GM23338 (cell line): ENCODE measurements at regions not wholly inside any gene's neighbourhood (a gene's known extent, or its start where the extent isn't known, plus 50 kb on each side); places are given as distances from the start of the nearest gene placed in this dataset.

ENCODE experiments used
- ATAC-seq: fragments of 200-7000 bp; cut with Tn5 transposase; 3 replicates; pipeline ENCODE4 v1.9.1; 2020
- DNase-seq: peaks from one replicate; pipeline ENCODE4 v3.0.0-alpha.2; 2015; ENCODE audit warnings: low spot score
- H2AFZ ChIP-seq: fragments of 200-600 bp; sonication (generic); 2 replicates; pipeline ENCODE4 v1.8.0; 2016; ENCODE audit warnings: antibody characterized with exemption, mild to moderate bottlenecking, moderate library complexity
- H3F3A ChIP-seq: fragments of 200-600 bp; sonication (generic); replicated peaks from 2 replicates; pipeline ENCODE4 v1.8.0; 2017; ENCODE audit warnings: antibody characterized with exemption, mixed run types, low read depth
- H3K27ac ChIP-seq: fragments of 200-600 bp; sonication (generic); 2 replicates; pipeline ENCODE4 v1.6.1; 2016; ENCODE audit warnings: low read depth
- H3K27me3 ChIP-seq: fragments of 200-600 bp; sonication (generic); 2 replicates; pipeline ENCODE4 v1.8.0; 2016; ENCODE audit warnings: mild to moderate bottlenecking, mixed run types, moderate library complexity; ENCODE audit not compliant: insufficient read depth
- H3K36me3 ChIP-seq: fragments of 200-600 bp; sonication (generic); 2 replicates; pipeline ENCODE4 v1.8.0; 2016; ENCODE audit warnings: mild to moderate bottlenecking; ENCODE audit not compliant: insufficient read depth
- H3K4me1 ChIP-seq: fragments of 200-600 bp; sonication (generic); 2 replicates; pipeline ENCODE4 v1.8.0; 2016; ENCODE audit warnings: mild to moderate bottlenecking, moderate library complexity; ENCODE audit not compliant: insufficient read depth
- H3K4me2 ChIP-seq: fragments of 200-600 bp; sonication (generic); 2 replicates; pipeline ENCODE4 v1.7.1; 2017; ENCODE audit warnings: mixed run types
- H3K4me3 ChIP-seq: fragments of 200-600 bp; sonication (generic); 2 replicates; pipeline ENCODE4 v1.6.1; 2016; ENCODE audit warnings: mixed run types
- H3K79me2 ChIP-seq: fragments of 200-600 bp; sonication (generic); replicated peaks from 2 replicates; pipeline ENCODE4 v1.8.0; 2017; ENCODE audit warnings: mild to moderate bottlenecking; ENCODE audit not compliant: insufficient read depth
- H3K9me2 ChIP-seq: fragments of 200-600 bp; sonication (generic); 2 replicates; pipeline ENCODE4 v1.8.0; 2017; ENCODE audit not compliant: insufficient read depth
- H4K20me1 ChIP-seq: fragments of 200-600 bp; sonication (generic); replicated peaks from 2 replicates; pipeline ENCODE4 v1.8.0; 2017; ENCODE audit warnings: mild to moderate bottlenecking; ENCODE audit not compliant: insufficient read depth
- H3K27ac Mint-ChIP-seq: 2 replicates; pipeline ENCODE4 v1.8.0; 2020; ENCODE audit warnings: inconsistent platforms, mild to moderate bottlenecking, moderate library complexity, mixed read lengths
- H3K27me3 Mint-ChIP-seq: 3 replicates; pipeline ENCODE4 v1.8.0; 2022; ENCODE audit warnings: low read depth, mild to moderate bottlenecking, moderate library complexity, mixed read lengths, inconsistent platforms; ENCODE audit not compliant: insufficient read depth, poor library complexity
- H3K36me3 Mint-ChIP-seq: 3 replicates; pipeline ENCODE4 v1.8.0; 2021; ENCODE audit warnings: low read depth, mild to moderate bottlenecking, inconsistent platforms, moderate library complexity, mixed read lengths
- H3K4me1 Mint-ChIP-seq: 3 replicates; pipeline ENCODE4 v1.8.0; 2020; ENCODE audit warnings: mild to moderate bottlenecking, inconsistent platforms, mixed read lengths
- H3K4me3 Mint-ChIP-seq: 3 replicates; pipeline ENCODE4 v1.8.0; 2021; ENCODE audit warnings: moderate library complexity, mild to moderate bottlenecking, inconsistent platforms, mixed read lengths
- H3K9me3 Mint-ChIP-seq: 3 replicates; pipeline ENCODE4 v1.8.0; 2020; ENCODE audit warnings: moderate library complexity, mild to moderate bottlenecking, inconsistent platforms, mixed read lengths
- CREB1 ChIP-seq: fragments of 250-450 bp; sonication (Bioruptor Pico); IDR thresholded peaks from 2 replicates; pipeline ENCODE4 v1.5.0; 2020; ENCODE audit warnings: low read depth, mild to moderate bottlenecking, moderate library complexity
- CTCF ChIP-seq, 2 experiments: fragments of 200-600 bp in 1 of 2; sonication (generic) in 1 of 2; conservative IDR thresholded peaks; 2 replicates each; pipeline versions ENCODE4 v1.5.1 to v1.6.1; 2016 to 2017; ENCODE audit warnings: antibody characterized with exemption in 2 of 2, low read depth in 2 of 2, mild to moderate bottlenecking in 2 of 2, moderate library complexity in 1 of 2
- ETS1 ChIP-seq: IDR thresholded peaks from 2 replicates; pipeline ENCODE4 v1.6.1; 2016; ENCODE audit warnings: antibody characterized with exemption
- EZH2 ChIP-seq: fragments of 200-600 bp; sonication (generic); IDR thresholded peaks from one replicate; pipeline ENCODE4 v1.8.0; 2017; ENCODE audit warnings: antibody characterized with exemption, mild to moderate bottlenecking, low read depth; ENCODE audit not compliant: unreplicated experiment
- JUNB ChIP-seq: IDR thresholded peaks from one replicate; pipeline ENCODE4 v1.6.1; 2016; ENCODE audit warnings: antibody characterized with exemption; ENCODE audit not compliant: unreplicated experiment
- NANOG ChIP-seq: IDR thresholded peaks from 2 replicates; pipeline ENCODE4 v1.6.1; 2016; ENCODE audit warnings: antibody characterized with exemption, borderline replicate concordance
- POLR2AphosphoS5 ChIP-seq: IDR thresholded peaks from 2 replicates; pipeline ENCODE4 v1.6.1; 2016; ENCODE audit warnings: antibody characterized with exemption, low read depth
- REST ChIP-seq: IDR thresholded peaks from one replicate; pipeline ENCODE4 v1.6.1; 2018; ENCODE audit warnings: antibody characterized with exemption; ENCODE audit not compliant: unreplicated experiment
- ZNF462 ChIP-seq: fragments of 250-450 bp; sonication (Bioruptor Pico); IDR thresholded peaks from 2 replicates; pipeline ENCODE4 v1.5.0; 2020; ENCODE audit warnings: mild to moderate bottlenecking, moderate library complexity

- TF ChIP-seq REST (no peak), NANOG (no peak), EZH2 (no peak), JUNB (no peak), POLR2AphosphoS5 (no peak), CTCF (conservative IDR thresholded peaks at IDR 0.05; ENCODE audit: low read depth in 2 of 2) (no peak)
These were observed 1820.1 kb upstream of the TENM3 start (continued) for GRCh38 chr4:180422989-180423711.

GRCh38 chr4:180423712-180424057 lies 1819.5 kb upstream of the TENM3 start:
- no peak overlapping the region for H3K27ac ChIP-seq
- no peak overlapping the region for H3K27ac Mint-ChIP-seq
- no peaks in the 10 kb centered on the region for H3K27me3 ChIP-seq
- no peak overlapping the region for H3K4me3 ChIP-seq
- no peaks in the 10 kb centered on the region for H3K36me3 Mint-ChIP-seq
- H3K9me3 Mint-ChIP-seq = no peaks in the 10 kb centered on the region
- no peaks in the 10 kb centered on the region for H3K4me1 ChIP-seq
- no peaks in the 10 kb centered on the region for H3K9me2 ChIP-seq
- H3K4me3 Mint-ChIP-seq = no peak overlapping the region
- no peak overlapping the region for H2AFZ ChIP-seq
- no peaks in the 10 kb centered on the region for H3F3A ChIP-seq
- DNase-seq (no peak), ATAC-seq (no peak)
- no peaks in the 10 kb centered on the region for H3K79me2 ChIP-seq
- no peaks in the 10 kb centered on the region for H4K20me1 ChIP-seq
- no peaks in the 10 kb centered on the region for H3K4me1 Mint-ChIP-seq
- no peaks in the 10 kb centered on the region for H3K36me3 ChIP-seq
- no peak overlapping the region for H3K4me2 ChIP-seq
- H3K27me3 Mint-ChIP-seq = no peaks in the 10 kb centered on the region
- no peak for TF ChIP-seq CREB1 (CRISPR knock-in tag)
- no peak for TF ChIP-seq ZNF462 (CRISPR knock-in tag)
- no peak for TF ChIP-seq NANOG
- no peak for TF ChIP-seq ETS1
- TF ChIP-seq CTCF (conservative IDR thresholded peaks at IDR 0.05; ENCODE audit: low read depth in 2 of 2) = no peak
- TF ChIP-seq POLR2AphosphoS5 = no peak
- no peak for TF ChIP-seq JUNB
